HepG2 (cell line): ENCODE measurements at regions not wholly inside any gene's neighbourhood (a gene's known extent, or its start where the extent isn't known, plus 50 kb on each side); places are given as distances from the start of the nearest gene placed in this dataset.

Source experiments
- ATAC-seq: fragments of 200-7000 bp; cut with Tn5 transposase; 3 replicates; pipeline ENCODE4 v1.9.1; 2020; ENCODE audit warnings: mild to moderate bottlenecking, moderate library complexity
- BruUV-seq: library from RNA; stranded (reverse); fragments of 400-500 nt; replicated peaks from 2 replicates; lab custom pipeline; 2021; lab: Mats Ljungman, UMichigan
- CTCF ChIA-PET: fragments of 300-600 bp; formaldehyde crosslinking; extraction: SDS; loops from one replicate; lab custom pipeline; 2021; ENCODE audit warnings: low total read pairs, inconsistent platforms, low intra/inter-chr PET ratio; lab: Yijun Ruan, JAX
- POLR2A ChIA-PET: fragments of 350-600 bp; sonication (Branson Sonifier 250); formaldehyde crosslinking; loops from one replicate; lab custom pipeline; 2020; ENCODE audit warnings: antibody characterized with exemption, inconsistent platforms; lab: Yijun Ruan, JAX
- DNase-seq: peaks from one replicate; pipeline ENCODE4 v3.0.0-alpha.2; 2015; ENCODE audit warnings: low spot score
- FAIRE-seq: peaks from 3 replicates; lab custom pipeline; 2011; peaks lifted over from hg19 to GRCh38; lab: Jason Lieb, UNC
- H2AFZ ChIP-seq: one replicate; pipeline ENCODE4 v1.6.1; 2011; ENCODE audit warnings: low read length, inconsistent platforms
- H3K27ac ChIP-seq: fragments of 300-600 bp; 3 replicates; pipeline ENCODE4 v1.8.0; 2011; ENCODE audit warnings: mixed run types, mild to moderate bottlenecking, mixed read lengths, low read length, inconsistent platforms; ENCODE audit not compliant: insufficient read depth; ENCODE audit errors: extremely low read length
- H3K27me3 ChIP-seq, 2 experiments: fragments of 200-600 bp in 1 of 2; 2 replicates in 1 of 2; 3 replicates in 1 of 2; pipeline versions ENCODE4 v1.6.0 to v1.8.0; 2011; ENCODE audit warnings: low read length in 2 of 2, mild to moderate bottlenecking in 2 of 2, moderate library complexity in 2 of 2, inconsistent platforms in 1 of 2; ENCODE audit not compliant: insufficient read depth in 2 of 2, control insufficient read depth in 1 of 2
- H3K36me3 ChIP-seq, 2 experiments: fragments of 200-600 bp in 1 of 2; replicated peaks in 1 of 2; 2 replicates in 1 of 2; 3 replicates in 1 of 2; pipeline versions ENCODE4 v1.5.1 to v1.8.0; 2011; ENCODE audit warnings: low read length in 2 of 2, inconsistent platforms in 1 of 2; ENCODE audit not compliant: insufficient read depth in 2 of 2, control insufficient read depth in 1 of 2
- H3K4me1 ChIP-seq: 2 replicates; pipeline ENCODE4 v1.5.1; 2012; ENCODE audit warnings: low read length, inconsistent platforms; ENCODE audit not compliant: insufficient read depth
- H3K4me2 ChIP-seq: 2 replicates; pipeline ENCODE4 v1.6.0; 2011; ENCODE audit warnings: low read depth, low read length, inconsistent platforms
- H3K4me3 ChIP-seq, 3 experiments: fragments of 200-600 bp in 1 of 3; sonication (generic), shearing (Covaris generic) in 1 of 3; replicated peaks in 1 of 3; 2 replicates each; pipeline ENCODE4 v1.5.1; 2011 to 2016; ENCODE audit warnings: low read length in 3 of 3, inconsistent platforms in 2 of 3, low read depth in 2 of 3, mild to moderate bottlenecking in 2 of 3, control low read depth in 1 of 3, mixed read lengths in 1 of 3; ENCODE audit not compliant: insufficient read depth in 1 of 3
- H3K79me2 ChIP-seq: one replicate; pipeline ENCODE4 v1.6.1; 2011; ENCODE audit warnings: low read length, inconsistent platforms; ENCODE audit not compliant: insufficient read depth
- H3K9ac ChIP-seq: 2 replicates; pipeline ENCODE4 v1.6.0; 2011; ENCODE audit warnings: mild to moderate bottlenecking, low read depth, low read length, inconsistent platforms; ENCODE audit not compliant: insufficient read depth
- H3K9me3 ChIP-seq: 2 replicates; pipeline ENCODE4 v1.5.1; 2012; ENCODE audit warnings: mild to moderate bottlenecking, low read length
- H4K20me1 ChIP-seq: 2 replicates; pipeline ENCODE4 v1.6.0; 2011; ENCODE audit warnings: inconsistent platforms, mild to moderate bottlenecking, low read length, moderate library complexity; ENCODE audit not compliant: insufficient read depth
- ELF3 ChIP-seq: IDR thresholded peaks from 2 replicates; pipeline ENCODE4 v1.6.1; 2016; ENCODE audit warnings: missing genetic modification reagents, missing compliant biosample characterization
- MAFF ChIP-seq: IDR thresholded peaks from 2 replicates; pipeline ENCODE4 v1.6.1; 2011; ENCODE audit warnings: low read depth, low read length, improper control_type of control experiment
- MAFK ChIP-seq, 2 experiments: IDR thresholded peaks in 1 of 2; conservative IDR thresholded peaks in 1 of 2; 2 replicates each; pipeline ENCODE4 v1.6.1; 2011; ENCODE audit warnings: improper control_type of control experiment in 2 of 2, low read length in 2 of 2
- PATZ1 ChIP-seq: sonication (generic); formaldehyde crosslinking; IDR thresholded peaks from 2 replicates; pipeline ENCODE4 v1.4.0; 2020; ENCODE audit warnings: missing genetic modification reagents
- SIX4 ChIP-seq: sonication (generic); formaldehyde crosslinking; IDR thresholded peaks from 2 replicates; pipeline ENCODE4 v1.4.0; 2020; ENCODE audit warnings: missing genetic modification reagents
- ZBTB38 ChIP-seq: sonication (generic); formaldehyde crosslinking; IDR thresholded peaks from 2 replicates; pipeline ENCODE4 v1.5.1; 2020; ENCODE audit warnings: mild to moderate bottlenecking, missing genetic modification reagents
- ZKSCAN5 ChIP-seq: sonication (generic); formaldehyde crosslinking; IDR thresholded peaks from 2 replicates; pipeline ENCODE4 v1.5.1; 2020; ENCODE audit warnings: mild to moderate bottlenecking, missing genetic modification reagents
- ZNF282 ChIP-seq: fragments of 450-650 bp; IDR thresholded peaks from 2 replicates; pipeline ENCODE4 v1.6.1; 2018; ENCODE audit not compliant: partially characterized antibody
- ZNF30 ChIP-seq: sonication (generic); formaldehyde crosslinking; IDR thresholded peaks from 2 replicates; pipeline ENCODE4 v1.5.0; 2020; ENCODE audit warnings: mild to moderate bottlenecking, missing genetic modification reagents
- ZZZ3 ChIP-seq: sonication (generic); formaldehyde crosslinking; IDR thresholded peaks from 2 replicates; pipeline ENCODE4 v1.4.0; 2020; ENCODE audit warnings: missing genetic modification reagents, mild to moderate bottlenecking, borderline replicate concordance
- WGBS: methylation state at CpG from one replicate; pipeline ENCODE4 v1.1.6; 2017; ENCODE audit warnings: low lambda C conversion rate; 5-methylcytosine and 5-hydroxymethylcytosine counted together
- in situ Hi-C: cut with HindIII; loops from 2 replicates; pipeline ENCODE4 v1.10.0; 2017; ENCODE audit warnings: low pct_unique_long_range_greater_than_20kb; ENCODE audit not compliant: extremely low pct_ligation_motif_present
- intact Hi-C: fragments of 100-400 bp; cut with micrococcal nuclease; formaldehyde crosslinking; loops from one replicate; pipeline ENCODE4 v1.10.0; 2022; ENCODE audit not compliant: unreplicated experiment
- TF ChIP-seq, protein P1 (sequence below): sonication (generic); formaldehyde crosslinking; IDR thresholded peaks from 2 replicates; pipeline ENCODE4; 2020; ENCODE audit warnings: missing genetic modification reagents, mild to moderate bottlenecking, borderline replicate concordance
- TF ChIP-seq, protein P2 (sequence below): sonication (generic); formaldehyde crosslinking; IDR thresholded peaks from 2 replicates; pipeline ENCODE4 v1.9.0; 2021; ENCODE audit warnings: missing genetic modification reagents, borderline replicate concordance

DNA sequence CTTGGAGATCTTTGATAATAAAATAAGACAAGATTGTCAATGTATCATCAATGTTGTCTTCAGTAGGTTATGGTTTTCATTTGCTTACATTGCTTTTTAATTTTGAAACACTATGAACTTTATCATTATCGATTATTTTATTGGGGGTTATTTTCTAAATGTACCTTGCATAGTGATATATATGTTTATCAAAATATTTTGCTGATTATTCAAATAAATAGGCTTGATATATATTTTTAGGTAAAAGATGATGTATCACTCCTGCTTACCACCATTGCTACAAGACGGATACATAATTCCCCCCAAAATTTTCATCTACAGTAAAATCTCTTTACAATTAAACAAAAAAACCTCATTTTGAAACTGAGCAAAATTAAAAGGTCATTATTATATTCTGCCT is 293.8 kb downstream of the SUCLG1 start:
- ChIA-PET POLR2A (no interaction called here), CTCF (no interaction called here)
- Histone ChIP-seq H2AFZ (no peak overlapping the region), H3K36me3 (no peaks in the 10 kb centered on the region), H3K4me1 (no peaks in the 10 kb centered on the region), H3K9ac (no peak overlapping the region), H3K4me2 (no peak overlapping the region), H4K20me1 (no peaks in the 10 kb centered on the region), H3K27ac (no peak overlapping the region), H3K9me3 (no peaks in the 10 kb centered on the region)
- ATAC-seq (no peak), DNase-seq (no peak), FAIRE-seq (no peak)
- no TSS peak for BruUV-seq
- intact Hi-C loops, result no loop called here
- 38% methylated on average over 2 of the region's 2 CpGs for WGBS
- 0 out of 2 replicates have a peak, but pooled peaks have one; percentile 15 for TF ChIP-seq MAFF
- TF ChIP-seq ZNF282, result no peak
- TF ChIP-seq SIX4 (CRISPR knock-in tag), result no peak
- peak; percentile 19 to 54; a peak in 2 of 4 replicates for TF ChIP-seq MAFK (conservative IDR thresholded peaks at IDR 0.05 in 1 of 2, IDR thresholded peaks at IDR 0.05 in 1 of 2; ENCODE audit: low read length in 2 of 2)
- TF ChIP-seq, all 625 proteins: peak for 2
- no peak overlapping the region for H3K4me3 ChIP-seq
- in situ Hi-C loops, result no loop called here
- H3K79me2 ChIP-seq, result no peaks in the 10 kb centered on the region
- H3K27me3 ChIP-seq, result no peaks in the 10 kb centered on the region

DNA sequence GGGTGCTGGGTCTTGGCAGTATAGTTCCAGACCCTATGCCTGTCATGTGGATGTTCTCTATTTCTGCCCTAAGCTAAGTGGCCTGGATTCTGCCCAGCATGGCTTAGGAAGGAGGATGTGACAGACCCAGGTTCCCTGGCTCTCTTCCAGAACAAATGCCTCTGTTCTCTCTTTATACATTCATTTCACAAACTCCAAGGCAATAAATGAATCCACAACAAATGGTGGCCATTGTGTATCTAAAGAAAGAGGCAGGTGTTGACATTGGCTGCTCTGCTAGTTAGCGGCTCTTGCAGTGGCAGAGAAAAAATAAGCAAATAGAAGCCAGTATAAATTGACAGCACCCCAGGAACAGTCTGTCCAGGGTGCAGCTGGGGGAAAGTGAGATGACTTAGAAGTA is 298.6 kb downstream of the SUCLG1 start:
- H3K4me3 ChIP-seq, result no peak overlapping the region
- BruUV-seq, result no TSS peak
- DNase-seq (no peak), ATAC-seq (no peak), FAIRE-seq (no peak)
- H3K27ac ChIP-seq, result no peak overlapping the region
- H3K79me2 ChIP-seq, result no peaks in the 10 kb centered on the region
- intact Hi-C loops, result no loop called here
- WGBS, result 3% methylated on average over 1 of the region's 1 CpG
- no peaks in the 10 kb centered on the region for H3K27me3 ChIP-seq
- no peaks in the 10 kb centered on the region for H4K20me1 ChIP-seq
- no peaks in the 10 kb centered on the region for H3K4me1 ChIP-seq
- no peak overlapping the region for H3K4me2 ChIP-seq
- in situ Hi-C loops, result no loop called here
- no peak overlapping the region for H2AFZ ChIP-seq
- CTCF ChIA-PET, result no interaction called here
- H3K36me3 ChIP-seq, result no peaks in the 10 kb centered on the region
- POLR2A ChIA-PET, result no interaction called here
- H3K9me3 ChIP-seq, result no peaks in the 10 kb centered on the region
- H3K9ac ChIP-seq, result no peak overlapping the region
- TF ChIP-seq, protein P1, sequence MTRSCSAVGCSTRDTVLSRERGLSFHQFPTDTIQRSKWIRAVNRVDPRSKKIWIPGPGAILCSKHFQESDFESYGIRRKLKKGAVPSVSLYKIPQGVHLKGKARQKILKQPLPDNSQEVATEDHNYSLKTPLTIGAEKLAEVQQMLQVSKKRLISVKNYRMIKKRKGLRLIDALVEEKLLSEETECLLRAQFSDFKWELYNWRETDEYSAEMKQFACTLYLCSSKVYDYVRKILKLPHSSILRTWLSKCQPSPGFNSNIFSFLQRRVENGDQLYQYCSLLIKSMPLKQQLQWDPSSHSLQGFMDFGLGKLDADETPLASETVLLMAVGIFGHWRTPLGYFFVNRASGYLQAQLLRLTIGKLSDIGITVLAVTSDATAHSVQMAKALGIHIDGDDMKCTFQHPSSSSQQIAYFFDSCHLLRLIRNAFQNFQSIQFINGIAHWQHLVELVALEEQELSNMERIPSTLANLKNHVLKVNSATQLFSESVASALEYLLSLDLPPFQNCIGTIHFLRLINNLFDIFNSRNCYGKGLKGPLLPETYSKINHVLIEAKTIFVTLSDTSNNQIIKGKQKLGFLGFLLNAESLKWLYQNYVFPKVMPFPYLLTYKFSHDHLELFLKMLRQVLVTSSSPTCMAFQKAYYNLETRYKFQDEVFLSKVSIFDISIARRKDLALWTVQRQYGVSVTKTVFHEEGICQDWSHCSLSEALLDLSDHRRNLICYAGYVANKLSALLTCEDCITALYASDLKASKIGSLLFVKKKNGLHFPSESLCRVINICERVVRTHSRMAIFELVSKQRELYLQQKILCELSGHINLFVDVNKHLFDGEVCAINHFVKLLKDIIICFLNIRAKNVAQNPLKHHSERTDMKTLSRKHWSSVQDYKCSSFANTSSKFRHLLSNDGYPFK (CRISPR knock-in tag), result no peak
- TF ChIP-seq, protein P2, sequence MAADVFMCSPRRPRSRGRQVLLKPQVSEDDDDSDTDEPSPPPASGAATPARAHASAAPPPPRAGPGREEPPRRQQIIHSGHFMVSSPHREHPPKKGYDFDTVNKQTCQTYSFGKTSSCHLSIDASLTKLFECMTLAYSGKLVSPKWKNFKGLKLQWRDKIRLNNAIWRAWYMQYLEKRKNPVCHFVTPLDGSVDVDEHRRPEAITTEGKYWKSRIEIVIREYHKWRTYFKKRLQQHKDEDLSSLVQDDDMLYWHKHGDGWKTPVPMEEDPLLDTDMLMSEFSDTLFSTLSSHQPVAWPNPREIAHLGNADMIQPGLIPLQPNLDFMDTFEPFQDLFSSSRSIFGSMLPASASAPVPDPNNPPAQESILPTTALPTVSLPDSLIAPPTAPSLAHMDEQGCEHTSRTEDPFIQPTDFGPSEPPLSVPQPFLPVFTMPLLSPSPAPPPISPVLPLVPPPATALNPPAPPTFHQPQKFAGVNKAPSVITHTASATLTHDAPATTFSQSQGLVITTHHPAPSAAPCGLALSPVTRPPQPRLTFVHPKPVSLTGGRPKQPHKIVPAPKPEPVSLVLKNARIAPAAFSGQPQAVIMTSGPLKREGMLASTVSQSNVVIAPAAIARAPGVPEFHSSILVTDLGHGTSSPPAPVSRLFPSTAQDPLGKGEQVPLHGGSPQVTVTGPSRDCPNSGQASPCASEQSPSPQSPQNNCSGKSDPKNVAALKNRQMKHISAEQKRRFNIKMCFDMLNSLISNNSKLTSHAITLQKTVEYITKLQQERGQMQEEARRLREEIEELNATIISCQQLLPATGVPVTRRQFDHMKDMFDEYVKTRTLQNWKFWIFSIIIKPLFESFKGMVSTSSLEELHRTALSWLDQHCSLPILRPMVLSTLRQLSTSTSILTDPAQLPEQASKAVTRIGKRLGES (CRISPR knock-in tag), result no peak
- no peak for TF ChIP-seq PATZ1 (CRISPR knock-in tag)
- no peak for TF ChIP-seq ZZZ3 (CRISPR knock-in tag)
- no peak for TF ChIP-seq ZNF30 (CRISPR knock-in tag)
- TF ChIP-seq ELF3 (CRISPR knock-in tag), result no peak
- TF ChIP-seq ZBTB38 (CRISPR knock-in tag), result no peak
- no peak for TF ChIP-seq ZKSCAN5 (CRISPR knock-in tag)
